ENCODE measurements at regions not wholly inside any gene's neighbourhood (a gene's known extent, or its start where the extent isn't known, plus 50 kb on each side); places are given as distances from the start of the nearest gene placed in this dataset.

- DNase-seq, result no peak
- intact Hi-C loops (cut with DNase I), result no loop called here
- no peak overlapping the region for H3K9ac ChIP-seq (ENCODE audit: low read depth in 2 of 2, low read length in 2 of 2)
- peak overlapping the region; percentile 4 for H3K27ac ChIP-seq
- no peak overlapping the region for H3K4me3 ChIP-seq
- no peaks in the 10 kb centered on the region for H3K4me1 ChIP-seq
- no peaks in the 10 kb centered on the region for H3K27me3 ChIP-seq
- H3K9me3 ChIP-seq, result no peaks in the 10 kb centered on the region
- H3K36me3 ChIP-seq, result no peaks in the 10 kb centered on the region
- no peak for TF ChIP-seq CTCF (IDR thresholded peaks at IDR 0.05)
These were observed 123.1 kb downstream of the PLEKHG1 start for GRCh38 chr6:150722614-150723344.

- intact Hi-C loops (cut with DNase I), result no loop called here
- no peaks in the 10 kb centered on the region for H3K9me3 ChIP-seq
- TF ChIP-seq CTCF (IDR thresholded peaks at IDR 0.05), result no peak
- H3K27ac ChIP-seq, result peak overlapping the region; percentile 4
- no peaks in the 10 kb centered on the region for H3K27me3 ChIP-seq
- H3K4me1 ChIP-seq, result no peaks in the 10 kb centered on the region
- H3K9ac ChIP-seq (ENCODE audit: low read depth in 2 of 2, low read length in 2 of 2), result no peak overlapping the region
- no peak for DNase-seq
- no peaks in the 10 kb centered on the region for H3K36me3 ChIP-seq
- no peak overlapping the region for H3K4me3 ChIP-seq
These were observed 123.6 kb downstream of the PLEKHG1 start for GRCh38 chr6:150723345-150723658.

- TF ChIP-seq CTCF (IDR thresholded peaks at IDR 0.05), result no peak
- no peak overlapping the region for H3K4me3 ChIP-seq
- no peak overlapping the region for H3K9ac ChIP-seq (ENCODE audit: low read depth in 2 of 2, low read length in 2 of 2)
- H3K27me3 ChIP-seq, result no peaks in the 10 kb centered on the region
- intact Hi-C loops (cut with DNase I), result no loop called here
- no peak overlapping the region for H3K27ac ChIP-seq
- H3K4me1 ChIP-seq, result no peaks in the 10 kb centered on the region
- no peaks in the 10 kb centered on the region for H3K9me3 ChIP-seq
- DNase-seq, result no peak
- no peaks in the 10 kb centered on the region for H3K36me3 ChIP-seq
These were observed 124.2 kb downstream of the PLEKHG1 start for GRCh38 chr6:150723857-150724256.

- H3K4me1 ChIP-seq, result no peaks in the 10 kb centered on the region
- intact Hi-C loops (cut with DNase I), result no loop called here
These were observed 126.1 kb downstream of the PLEKHG1 start for GRCh38 chr6:150725795-150726194.

GRCh38 chr6:150729188-150729748, 129.6 kb downstream of the PLEKHG1 start:
- no peaks in the 10 kb centered on the region for H3K27me3 ChIP-seq
- H3K27ac ChIP-seq, result no peak overlapping the region
- H3K9ac ChIP-seq (ENCODE audit: low read depth in 2 of 2, low read length in 2 of 2), result no peak overlapping the region
- no peak for TF ChIP-seq CTCF (IDR thresholded peaks at IDR 0.05)
- no peaks in the 10 kb centered on the region for H3K4me1 ChIP-seq
- DNase-seq, result no peak
- no peaks in the 10 kb centered on the region for H3K36me3 ChIP-seq
- intact Hi-C loops (cut with DNase I), result no loop called here
- no peak overlapping the region for H3K4me3 ChIP-seq
- no peaks in the 10 kb centered on the region for H3K9me3 ChIP-seq

More at GRCh38 chr6:150725795-150726194, 126.1 kb downstream of the PLEKHG1 start:
- no peaks in the 10 kb centered on the region for H3K27me3 ChIP-seq
- no peak for TF ChIP-seq CTCF (IDR thresholded peaks at IDR 0.05)
- H3K36me3 ChIP-seq, result no peaks in the 10 kb centered on the region
- H3K9me3 ChIP-seq, result no peaks in the 10 kb centered on the region
- DNase-seq, result no peak
- H3K27ac ChIP-seq, result no peak overlapping the region
- no peak overlapping the region for H3K9ac ChIP-seq (ENCODE audit: low read depth in 2 of 2, low read length in 2 of 2)
- H3K4me3 ChIP-seq, result no peak overlapping the region

Data from colonic mucosa (tissue), 4 donors.